ENCODE measurements at regions not wholly inside any gene's neighbourhood (a gene's known extent, or its start where the extent isn't known, plus 50 kb on each side); places are given as distances from the start of the nearest gene placed in this dataset.

DNA sequence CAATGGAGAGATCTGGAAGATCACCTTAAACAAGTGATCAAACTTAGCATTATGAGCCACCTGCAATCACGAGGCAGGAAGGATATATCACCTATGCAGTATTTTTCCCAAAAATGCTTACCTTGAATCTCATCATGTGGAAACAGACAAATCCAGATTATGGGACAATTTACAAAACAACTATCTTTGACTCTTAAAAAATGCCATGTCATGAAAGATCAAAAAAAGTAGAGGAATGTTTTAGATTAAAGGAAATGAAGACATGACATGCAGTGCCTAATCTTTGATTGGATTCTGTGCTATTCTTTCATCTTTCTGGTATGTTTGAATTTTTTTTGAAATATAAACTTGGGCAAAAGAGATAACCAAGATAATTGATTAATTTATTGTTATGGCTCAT lies 95.9 kb downstream of the KPNA2 start:
- FAIRE-seq, result no peak
- WGBS, 2 experiments (ENCODE audit: extremely low coverage in 1 of 2, insufficient coverage in 1 of 2, insufficient read length in 1 of 2, insufficient replicate concordance in 2 of 2, low coverage in 1 of 2, low lambda C conversion rate in 2 of 2, missing lambda C conversion rate in 1 of 2), result 88% methylated on average over 1 of the region's 1 CpG; no CpG with 5 or more reads in 1 of the 2 experiments
- CTCF ChIA-PET (ENCODE audit: partially characterized antibody), result interaction anchor here (0.9 to 1.1 kb wide), 2 partner anchors 10 to 508 kb away, joined by 3 to 5 read pairs; no protein-coding TSS in a partner anchor

More for the DNA sequence above, 95.9 kb downstream of the KPNA2 start:
- Histone ChIP-seq H4K91ac (replicated peaks; ENCODE audit: insufficient read length, low read length) (no peak overlapping the region), H2BK15ac (ENCODE audit: low read length) (no peak overlapping the region), H3K4me3 (ENCODE audit: extremely low read depth in 1 of 4, insufficient read depth in 2 of 4, low read depth in 3 of 4, low read length in 4 of 4) (no peak overlapping the region), H4K20me1 (replicated peaks in 1 of 2; ENCODE audit: control insufficient read depth in 1 of 2, insufficient read depth in 2 of 2, low read length in 2 of 2) (no peaks in the 10 kb centered on the region), H3K23ac (ENCODE audit: insufficient read length) (no peak overlapping the region), H3K27me3 (replicated peaks in 1 of 4; ENCODE audit: control insufficient read depth in 3 of 4, extremely low read depth in 1 of 4, insufficient read depth in 3 of 4, low read length in 3 of 4) (no peaks in the 10 kb centered on the region), H3K23me2 (ENCODE audit: low read depth, low read length) (no peaks in the 10 kb centered on the region), H3K14ac (ENCODE audit: insufficient read length) (no peak overlapping the region), H4K5ac (ENCODE audit: insufficient read length, low read depth, low read length) (no peak overlapping the region), H3K9ac (replicated peaks in 1 of 4; ENCODE audit: extremely low read depth in 1 of 4, low read depth in 3 of 4, low read length in 3 of 4) (no peak overlapping the region), H3K4me2 (ENCODE audit: insufficient read depth in 1 of 2, low read depth in 2 of 2, low read length in 2 of 2) (no peak overlapping the region), H2BK20ac (ENCODE audit: low read length) (no peak overlapping the region), H3K4me1 (replicated peaks in 1 of 4; ENCODE audit: control insufficient read depth in 3 of 4, insufficient read depth in 4 of 4, low read length in 3 of 4) (peaks cover 0 to 8% (median 0%) of the 10 kb centered on the region in 4 experiments; a peak in 2 of 7 replicates), H3K79me1 (ENCODE audit: low read depth, low read length) (no peaks in the 10 kb centered on the region), H2BK5ac (ENCODE audit: low read depth, low read length) (no peak overlapping the region), H3K4ac (replicated peaks; ENCODE audit: insufficient read length, low read depth, low read length) (no peak overlapping the region), H3K79me2 (ENCODE audit: control insufficient read depth in 1 of 2, insufficient read depth in 2 of 2, low read length in 2 of 2) (no peaks in the 10 kb centered on the region), H3K36me3 (ENCODE audit: control insufficient read depth in 2 of 4, insufficient read depth in 4 of 4, low read length in 3 of 4) (no peaks in the 10 kb centered on the region), H3K56ac (replicated peaks; ENCODE audit: insufficient read length, low read depth, low read length) (no peak overlapping the region), H2BK120ac (replicated peaks; ENCODE audit: low read depth, low read length) (no peak overlapping the region), H2AK5ac (ENCODE audit: low read depth, low read length) (no peak overlapping the region), H2BK12ac (ENCODE audit: low read depth, low read length) (no peak overlapping the region), H4K8ac (ENCODE audit: extremely low read depth, insufficient read depth, low read length) (no peak overlapping the region), H3K27ac (ENCODE audit: low read depth, low read length) (no peak overlapping the region), H2AFZ (ENCODE audit: low read length) (no peak overlapping the region), H3K18ac (ENCODE audit: extremely low read depth, low read length) (no peak overlapping the region), H3K9me3 (ENCODE audit: insufficient read depth in 2 of 2, low read depth in 1 of 2, low read length in 1 of 2) (no peaks in the 10 kb centered on the region)
- POLR2A ChIA-PET (ENCODE audit: partially characterized antibody), result no interaction called here
- DNase-seq (ENCODE audit: low read depth in 1 of 2, low spot score in 2 of 2), result no peak
- TF ChIP-seq EZH2 (IDR thresholded peaks at IDR 0.05; ENCODE audit: low read depth, low read length, severe bottlenecking), result no peak
- TF ChIP-seq GTF2F1 (IDR thresholded peaks at IDR 0.05; ENCODE audit: borderline replicate concordance, low read depth, low read length), result no peak
- TF ChIP-seq BCL11A (IDR thresholded peaks at IDR 0.05; ENCODE audit: low read depth in 2 of 2, low read length in 2 of 2), result no peak
- TF ChIP-seq SP4 (IDR thresholded peaks at IDR 0.05; ENCODE audit: low read length), result no peak
- no peak for TF ChIP-seq RXRA (IDR thresholded peaks at IDR 0.05; ENCODE audit: insufficient read depth, low read depth, low read length)
- no peak for TF ChIP-seq POLR2AphosphoS5 (IDR thresholded peaks at IDR 0.05; ENCODE audit: low read depth, low read length)
- no peak for TF ChIP-seq RBBP5 (IDR thresholded peaks at IDR 0.05; ENCODE audit: borderline replicate concordance, low read depth, low read length)
- TF ChIP-seq, protein P1, sequence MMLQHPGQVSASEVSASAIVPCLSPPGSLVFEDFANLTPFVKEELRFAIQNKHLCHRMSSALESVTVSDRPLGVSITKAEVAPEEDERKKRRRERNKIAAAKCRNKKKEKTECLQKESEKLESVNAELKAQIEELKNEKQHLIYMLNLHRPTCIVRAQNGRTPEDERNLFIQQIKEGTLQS (IDR thresholded peaks at IDR 0.05; ENCODE audit: insufficient read depth, low read depth, low read length), result no peak
- no peak for TF ChIP-seq RFX5 (IDR thresholded peaks at IDR 0.05; ENCODE audit: borderline replicate concordance, low read depth, low read length)
- TF ChIP-seq KDM1A (IDR thresholded peaks at IDR 0.05; ENCODE audit: borderline replicate concordance, low read length), result no peak
- TF ChIP-seq ZNF274 (IDR thresholded peaks at IDR 0.05; ENCODE audit: borderline replicate concordance, extremely low read depth, low read length), result no peak
- no peak for TF ChIP-seq CREB1 (IDR thresholded peaks at IDR 0.05)

Measured in H1 (cell line).